Vagina (tissue), 2 donors: ENCODE measurements at regions not wholly inside any gene's neighbourhood (a gene's known extent, or its start where the extent isn't known, plus 50 kb on each side); places are given as distances from the start of the nearest gene placed in this dataset.

Source experiments
- POLR2A ChIP-seq, 2 donors: fragments of 450-650 bp; IDR thresholded peaks; one replicate each; pipeline ENCODE4 v1.6.1; 2017; ENCODE audit warnings: antibody characterized with exemption in 2 of 2, mild to moderate bottlenecking in 2 of 2, moderate library complexity in 2 of 2
- TF ChIP-seq, protein P1 (sequence below), 3 experiments: fragments of 450-650 bp in 2 of 3; fragments of 200-600 bp in 1 of 3; sonication (generic) in 1 of 3; IDR thresholded peaks; one replicate each; pipeline ENCODE4 v1.5.1; 2017 to 2019; ENCODE audit warnings: antibody characterized with exemption in 3 of 3, mild to moderate bottlenecking in 2 of 3, moderate library complexity in 2 of 3

- TF ChIP-seq POLR2A (IDR thresholded peaks at IDR 0.05), result no peak
- TF ChIP-seq, protein P1, sequence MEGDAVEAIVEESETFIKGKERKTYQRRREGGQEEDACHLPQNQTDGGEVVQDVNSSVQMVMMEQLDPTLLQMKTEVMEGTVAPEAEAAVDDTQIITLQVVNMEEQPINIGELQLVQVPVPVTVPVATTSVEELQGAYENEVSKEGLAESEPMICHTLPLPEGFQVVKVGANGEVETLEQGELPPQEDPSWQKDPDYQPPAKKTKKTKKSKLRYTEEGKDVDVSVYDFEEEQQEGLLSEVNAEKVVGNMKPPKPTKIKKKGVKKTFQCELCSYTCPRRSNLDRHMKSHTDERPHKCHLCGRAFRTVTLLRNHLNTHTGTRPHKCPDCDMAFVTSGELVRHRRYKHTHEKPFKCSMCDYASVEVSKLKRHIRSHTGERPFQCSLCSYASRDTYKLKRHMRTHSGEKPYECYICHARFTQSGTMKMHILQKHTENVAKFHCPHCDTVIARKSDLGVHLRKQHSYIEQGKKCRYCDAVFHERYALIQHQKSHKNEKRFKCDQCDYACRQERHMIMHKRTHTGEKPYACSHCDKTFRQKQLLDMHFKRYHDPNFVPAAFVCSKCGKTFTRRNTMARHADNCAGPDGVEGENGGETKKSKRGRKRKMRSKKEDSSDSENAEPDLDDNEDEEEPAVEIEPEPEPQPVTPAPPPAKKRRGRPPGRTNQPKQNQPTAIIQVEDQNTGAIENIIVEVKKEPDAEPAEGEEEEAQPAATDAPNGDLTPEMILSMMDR (IDR thresholded peaks at IDR 0.05), result no peak
These were observed 73.3 kb upstream of the DLGAP1 start for GRCh38 chr18:4528405-4528804.
